ENCODE measurements at regions not wholly inside any gene's neighbourhood (a gene's known extent, or its start where the extent isn't known, plus 50 kb on each side); places are given as distances from the start of the nearest gene placed in this dataset.

- peaks cover 21% of the 10 kb centered on the region for H3K4me1 ChIP-seq
- no peaks in the 10 kb centered on the region for H3K36me3 ChIP-seq
- no peak for TF ChIP-seq Cebpa-rat (IDR thresholded peaks at IDR 0.05)
- H3K4me3 ChIP-seq: no peak overlapping the region
- H3K27ac ChIP-seq: no peak overlapping the region
- H3K9me3 ChIP-seq: no peaks in the 10 kb centered on the region
- no peak overlapping the region for H3K4me2 ChIP-seq
- no peaks in the 10 kb centered on the region for H4K20me1 ChIP-seq
- no peak overlapping the region for H3K9ac ChIP-seq
- H3K27me3 ChIP-seq: no peaks in the 10 kb centered on the region
Measured at GRCh38 chr13:28586439-28587173, 72.3 kb upstream of the POMP start.

- Histone ChIP-seq H3K4me1 (peaks cover 21% of the 10 kb centered on the region), H3K27ac (no peak overlapping the region), H3K4me3 (no peak overlapping the region)
Measured at GRCh38 chr13:28585561-28585960, 73.4 kb upstream of the POMP start.

GRCh38 chr13:28584873-28585381 is 74.0 kb upstream of the POMP start:
- no peaks in the 10 kb centered on the region for H4K20me1 ChIP-seq
- no peak overlapping the region for H3K4me2 ChIP-seq
- H3K4me1 ChIP-seq: peaks cover 21% of the 10 kb centered on the region
- TF ChIP-seq Cebpa-rat (IDR thresholded peaks at IDR 0.05): no peak
- H3K9ac ChIP-seq: no peak overlapping the region
- no peak overlapping the region for H3K27ac ChIP-seq
- H3K36me3 ChIP-seq: no peaks in the 10 kb centered on the region
- no peak overlapping the region for H3K4me3 ChIP-seq
- H3K27me3 ChIP-seq: no peaks in the 10 kb centered on the region
- no peaks in the 10 kb centered on the region for H3K9me3 ChIP-seq

More at GRCh38 chr13:28585561-28585960, 73.4 kb upstream of the POMP start:
- Histone ChIP-seq H3K27me3 (no peaks in the 10 kb centered on the region), H3K9ac (no peak overlapping the region), H3K4me2 (no peak overlapping the region), H3K9me3 (no peaks in the 10 kb centered on the region), H3K36me3 (no peaks in the 10 kb centered on the region), H4K20me1 (no peaks in the 10 kb centered on the region)
- TF ChIP-seq Cebpa-rat (IDR thresholded peaks at IDR 0.05): no peak

GRCh38 chr13:28583651-28584091 is 75.3 kb upstream of the POMP start:
- Histone ChIP-seq H3K4me3 (no peak overlapping the region), H3K9me3 (no peaks in the 10 kb centered on the region), H3K27me3 (no peaks in the 10 kb centered on the region), H3K36me3 (no peaks in the 10 kb centered on the region), H3K4me2 (peak overlapping the region; percentile 79), H3K27ac (no peak overlapping the region), H4K20me1 (no peaks in the 10 kb centered on the region), H3K9ac (no peak overlapping the region), H3K4me1 (peaks cover 21% of the 10 kb centered on the region)
- TF ChIP-seq Cebpa-rat (IDR thresholded peaks at IDR 0.05): no peak

- Histone ChIP-seq H3K27me3 (no peaks in the 10 kb centered on the region), H3K4me2 (peak overlapping the region; percentile 79), H4K20me1 (no peaks in the 10 kb centered on the region), H3K4me1 (peaks cover 21% of the 10 kb centered on the region), H3K4me3 (no peak overlapping the region), H3K9me3 (no peaks in the 10 kb centered on the region), H3K36me3 (no peaks in the 10 kb centered on the region), H3K27ac (no peak overlapping the region), H3K9ac (no peak overlapping the region)
- TF ChIP-seq Cebpa-rat (IDR thresholded peaks at IDR 0.05): no peak
Measured at GRCh38 chr13:28582892-28583240, 76.1 kb upstream of the POMP start.

- peak overlapping the region; percentile 79 for H3K4me2 ChIP-seq
- H3K9me3 ChIP-seq: no peaks in the 10 kb centered on the region
- H3K27ac ChIP-seq: no peak overlapping the region
- H3K9ac ChIP-seq: no peak overlapping the region
- no peak overlapping the region for H3K4me3 ChIP-seq
- H3K27me3 ChIP-seq: no peaks in the 10 kb centered on the region
- no peak for TF ChIP-seq Cebpa-rat (IDR thresholded peaks at IDR 0.05)
- no peaks in the 10 kb centered on the region for H4K20me1 ChIP-seq
- H3K36me3 ChIP-seq: no peaks in the 10 kb centered on the region
- H3K4me1 ChIP-seq: peaks cover 21% of the 10 kb centered on the region
Measured at GRCh38 chr13:28582225-28582891, 76.6 kb upstream of the POMP start.

GRCh38 chr13:28581451-28581850 is 77.5 kb upstream of the POMP start:
- H3K4me2 ChIP-seq: no peak overlapping the region
- H4K20me1 ChIP-seq: no peaks in the 10 kb centered on the region
- H3K27ac ChIP-seq: no peak overlapping the region
- no peaks in the 10 kb centered on the region for H3K36me3 ChIP-seq
- no peak overlapping the region for H3K4me3 ChIP-seq
- no peak overlapping the region for H3K9ac ChIP-seq
- H3K4me1 ChIP-seq: peaks cover 21% of the 10 kb centered on the region
- H3K27me3 ChIP-seq: no peaks in the 10 kb centered on the region
- H3K9me3 ChIP-seq: no peaks in the 10 kb centered on the region
- TF ChIP-seq Cebpa-rat (IDR thresholded peaks at IDR 0.05): no peak

GRCh38 chr13:28579736-28580135 is 79.2 kb upstream of the POMP start:
- H3K4me3 ChIP-seq: no peak overlapping the region
- no peaks in the 10 kb centered on the region for H4K20me1 ChIP-seq
- H3K4me2 ChIP-seq: no peak overlapping the region
- H3K36me3 ChIP-seq: no peaks in the 10 kb centered on the region
- no peak overlapping the region for H3K27ac ChIP-seq
- H3K9me3 ChIP-seq: 0 out of 2 replicates have a peak, but pooled peaks cover 3% of the 10 kb centered on the region
- TF ChIP-seq Cebpa-rat (IDR thresholded peaks at IDR 0.05): no peak
- peaks cover 28% of the 10 kb centered on the region for H3K4me1 ChIP-seq
- no peaks in the 10 kb centered on the region for H3K27me3 ChIP-seq
- H3K9ac ChIP-seq: no peak overlapping the region

GRCh38 chr13:28579322-28579721 is 79.6 kb upstream of the POMP start:
- peaks cover 32% of the 10 kb centered on the region for H3K4me1 ChIP-seq
- no peak for TF ChIP-seq Cebpa-rat (IDR thresholded peaks at IDR 0.05)
- H3K27ac ChIP-seq: no peak overlapping the region
- H3K4me2 ChIP-seq: no peak overlapping the region
- no peak overlapping the region for H3K9ac ChIP-seq
- H3K4me3 ChIP-seq: no peak overlapping the region
- no peaks in the 10 kb centered on the region for H3K36me3 ChIP-seq
- H3K9me3 ChIP-seq: peaks cover 6% of the 10 kb centered on the region
- no peaks in the 10 kb centered on the region for H4K20me1 ChIP-seq
- H3K27me3 ChIP-seq: no peaks in the 10 kb centered on the region

GRCh38 chr13:28576067-28576466 is 81.1 kb upstream of the FLT1 start:
- Histone ChIP-seq H3K27ac (no peak overlapping the region), H3K4me2 (no peak overlapping the region)

More at GRCh38 chr13:28576067-28576466, 81.1 kb upstream of the FLT1 start:
- TF ChIP-seq Cebpa-rat (IDR thresholded peaks at IDR 0.05): 0 out of 2 replicates have a peak, but pooled peaks have one; percentile 25
- Histone ChIP-seq H3K9ac (no peak overlapping the region), H3K36me3 (no peaks in the 10 kb centered on the region), H4K20me1 (no peaks in the 10 kb centered on the region), H3K27me3 (no peaks in the 10 kb centered on the region), H3K9me3 (peaks cover 10% of the 10 kb centered on the region), H3K4me3 (no peak overlapping the region), H3K4me1 (peaks cover 13% of the 10 kb centered on the region)
